ENCODE measurements at regions not wholly inside any gene's neighbourhood (a gene's known extent, or its start where the extent isn't known, plus 50 kb on each side); places are given as distances from the start of the nearest gene placed in this dataset.
A peak's percentile ranks its signal among the peaks of the same experiment; 100 is the strongest.

DNA sequence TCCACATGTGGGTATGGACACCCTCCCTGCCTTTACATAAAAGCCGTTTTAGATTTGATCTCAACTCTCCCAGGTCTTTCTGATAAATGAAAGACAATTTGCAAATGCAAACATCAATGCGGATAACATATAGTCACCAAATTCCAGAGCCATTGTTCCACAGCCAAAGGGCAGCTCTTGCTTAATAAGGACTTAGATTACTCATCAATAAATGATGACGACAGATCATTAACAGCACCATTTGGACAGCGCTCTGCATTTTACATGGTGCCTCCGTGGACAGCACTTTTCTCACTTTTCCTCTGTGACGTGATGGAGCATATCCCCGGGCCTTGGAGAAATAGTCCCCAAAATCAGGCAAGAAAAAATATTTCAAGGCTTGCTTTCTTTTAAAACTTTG, 370.3 kb upstream of the CELF2 start:
- Histone ChIP-seq H3K36me3 (no peaks in the 10 kb centered on the region), H3K27ac (no peak overlapping the region), H3K4me1 (peaks cover 0 to 34% (median 24%) of the 10 kb centered on the region in 4 donors), H3K27me3 (no peaks in the 10 kb centered on the region), H3K9me3 (no peaks in the 10 kb centered on the region), H3K4me3 (no peak overlapping the region)
- intact Hi-C loops (cut with DNase I; ENCODE audit: low total_unique reads): no loop called here
- DNase-seq: no peak
- TF ChIP-seq, protein P1, sequence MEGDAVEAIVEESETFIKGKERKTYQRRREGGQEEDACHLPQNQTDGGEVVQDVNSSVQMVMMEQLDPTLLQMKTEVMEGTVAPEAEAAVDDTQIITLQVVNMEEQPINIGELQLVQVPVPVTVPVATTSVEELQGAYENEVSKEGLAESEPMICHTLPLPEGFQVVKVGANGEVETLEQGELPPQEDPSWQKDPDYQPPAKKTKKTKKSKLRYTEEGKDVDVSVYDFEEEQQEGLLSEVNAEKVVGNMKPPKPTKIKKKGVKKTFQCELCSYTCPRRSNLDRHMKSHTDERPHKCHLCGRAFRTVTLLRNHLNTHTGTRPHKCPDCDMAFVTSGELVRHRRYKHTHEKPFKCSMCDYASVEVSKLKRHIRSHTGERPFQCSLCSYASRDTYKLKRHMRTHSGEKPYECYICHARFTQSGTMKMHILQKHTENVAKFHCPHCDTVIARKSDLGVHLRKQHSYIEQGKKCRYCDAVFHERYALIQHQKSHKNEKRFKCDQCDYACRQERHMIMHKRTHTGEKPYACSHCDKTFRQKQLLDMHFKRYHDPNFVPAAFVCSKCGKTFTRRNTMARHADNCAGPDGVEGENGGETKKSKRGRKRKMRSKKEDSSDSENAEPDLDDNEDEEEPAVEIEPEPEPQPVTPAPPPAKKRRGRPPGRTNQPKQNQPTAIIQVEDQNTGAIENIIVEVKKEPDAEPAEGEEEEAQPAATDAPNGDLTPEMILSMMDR (IDR thresholded peaks at IDR 0.05): no peak

DNA sequence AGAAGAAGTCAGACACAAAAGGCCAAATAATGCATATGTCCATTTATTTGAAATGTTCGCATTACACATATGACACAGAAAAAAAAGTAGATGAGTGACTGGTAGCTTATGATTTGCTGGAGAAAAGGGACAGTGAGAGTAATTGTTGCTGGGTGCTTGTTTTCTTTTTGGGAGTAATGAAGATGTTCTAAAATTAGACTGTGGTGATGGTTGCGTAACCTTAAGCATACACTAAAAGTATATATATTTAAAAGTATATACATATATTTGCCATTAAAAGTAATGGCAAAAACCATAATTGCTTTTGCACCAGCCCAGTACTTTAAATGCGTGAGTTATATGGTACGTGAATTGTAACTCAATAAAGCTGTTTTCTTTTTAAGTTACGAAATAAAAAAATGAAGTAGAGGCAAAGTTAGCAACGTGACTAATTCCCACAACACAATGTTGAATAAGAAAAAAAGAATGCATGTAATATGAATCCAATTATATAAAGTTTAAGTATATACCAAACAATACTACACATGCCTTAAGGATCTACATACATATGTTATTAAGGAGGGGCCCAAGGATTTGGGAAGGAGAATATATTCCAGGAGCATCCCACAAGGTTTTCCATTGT, 360.4 kb upstream of the CELF2 start:
- TF ChIP-seq, protein P1 (IDR thresholded peaks at IDR 0.05): no peak
- Histone ChIP-seq H3K27ac (peak overlapping the region; percentile 26 to 39), H3K27me3 (no peaks in the 10 kb centered on the region), H3K4me1 (peaks cover 0 to 20% (median 3%) of the 10 kb centered on the region in 4 donors), H3K9me3 (no peaks in the 10 kb centered on the region), H3K36me3 (no peaks in the 10 kb centered on the region), H3K4me3 (no peak overlapping the region)
- intact Hi-C loops (cut with DNase I; ENCODE audit: low total_unique reads): no loop called here
- no peak for DNase-seq

DNA sequence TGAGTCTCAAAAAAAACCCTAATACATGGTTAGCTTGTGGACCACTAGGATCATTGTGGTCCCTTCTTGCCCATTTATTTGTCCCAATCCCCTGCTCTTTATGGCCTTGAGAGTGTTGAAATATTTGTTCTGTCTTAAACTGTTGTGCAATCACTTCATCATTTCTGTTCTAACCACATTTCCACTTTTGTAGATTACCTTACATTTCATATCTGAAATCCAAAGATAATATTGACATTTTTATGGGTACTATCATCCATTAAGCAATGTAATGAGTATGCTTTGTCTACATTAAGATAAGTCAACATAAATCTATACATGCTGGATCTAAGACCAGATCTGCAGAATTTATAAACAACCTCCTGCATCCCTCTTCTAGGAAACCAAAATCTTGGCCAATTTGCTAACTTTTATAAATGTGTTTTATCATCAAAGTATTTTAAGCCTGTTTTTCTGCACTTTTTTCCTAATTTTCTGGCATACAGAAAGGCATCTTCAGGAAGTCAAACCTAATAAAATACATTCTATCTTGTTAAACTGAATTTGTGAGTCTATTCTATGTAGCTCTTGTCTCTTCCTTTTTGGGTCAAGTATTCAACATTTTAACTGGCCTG, 359.4 kb upstream of the CELF2 start:
- Histone ChIP-seq H3K27ac (peak overlapping the region; percentile 26 to 49), H3K4me3 (no peak overlapping the region), H3K9me3 (no peaks in the 10 kb centered on the region), H3K36me3 (no peaks in the 10 kb centered on the region), H3K27me3 (no peaks in the 10 kb centered on the region), H3K4me1 (peaks cover 0 to 20% (median 3%) of the 10 kb centered on the region in 4 donors)
- no peak for DNase-seq
- TF ChIP-seq, protein P1 (IDR thresholded peaks at IDR 0.05): no peak
- intact Hi-C loops (cut with DNase I; ENCODE audit: low total_unique reads): no loop called here

DNA sequence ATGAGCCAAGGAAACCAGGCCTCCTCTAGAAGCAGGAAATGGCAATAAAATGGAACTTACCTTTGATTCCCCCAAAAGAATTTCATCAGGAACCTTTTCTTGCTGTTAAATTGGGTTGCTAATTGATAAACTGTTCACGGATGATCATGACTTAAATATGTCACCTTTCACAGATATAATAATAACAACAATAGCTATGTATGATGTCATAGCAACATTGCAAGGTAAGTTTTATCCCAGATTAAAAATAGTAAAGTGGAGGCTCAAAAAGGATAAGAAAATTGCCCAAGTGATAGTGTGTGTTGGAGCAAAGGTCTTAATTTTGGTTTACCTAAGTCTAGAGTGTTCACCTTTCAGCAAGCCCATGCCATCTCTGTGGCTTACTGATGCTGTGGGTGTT, 357.6 kb upstream of the CELF2 start:
- Histone ChIP-seq H3K4me1 (peaks cover 0 to 21% (median 3%) of the 10 kb centered on the region in 4 donors), H3K9me3 (no peaks in the 10 kb centered on the region), H3K4me3 (no peak overlapping the region), H3K36me3 (no peaks in the 10 kb centered on the region), H3K27me3 (no peaks in the 10 kb centered on the region), H3K27ac (no peak overlapping the region)
- intact Hi-C loops (cut with DNase I; ENCODE audit: low total_unique reads): no loop called here
- TF ChIP-seq, protein P1 (IDR thresholded peaks at IDR 0.05): no peak
- DNase-seq: no peak

DNA sequence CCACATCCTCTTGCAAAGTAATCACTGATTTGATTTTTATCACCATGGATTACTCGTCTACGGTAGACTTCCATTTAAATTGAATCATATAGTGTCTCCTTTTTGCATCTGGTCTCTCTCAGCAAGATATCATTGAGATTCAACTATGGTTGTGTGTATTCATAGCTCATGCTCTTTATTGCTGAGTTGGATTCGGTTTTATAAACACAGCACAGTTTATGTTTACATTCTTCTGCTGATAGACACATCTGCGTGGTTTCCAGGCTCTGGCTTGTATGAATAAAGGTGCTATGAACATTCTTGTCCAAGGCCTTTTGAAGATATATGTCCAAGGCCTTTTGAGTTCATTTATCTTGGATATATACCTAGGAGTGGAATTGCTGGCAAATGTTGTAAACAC, 356.5 kb upstream of the CELF2 start:
- no peak overlapping the region for H3K4me3 ChIP-seq
- H3K9me3 ChIP-seq: no peaks in the 10 kb centered on the region
- TF ChIP-seq, protein P1 (IDR thresholded peaks at IDR 0.05): no peak
- no peaks in the 10 kb centered on the region for H3K27me3 ChIP-seq
- H3K36me3 ChIP-seq: no peaks in the 10 kb centered on the region
- DNase-seq: no peak
- H3K4me1 ChIP-seq: peaks cover 0 to 33% (median 6%) of the 10 kb centered on the region in 4 donors
- no peak overlapping the region for H3K27ac ChIP-seq
- intact Hi-C loops (cut with DNase I; ENCODE audit: low total_unique reads): no loop called here

Data from tibial artery (tissue), 4 donors.